IPS-18c (cell line): ENCODE measurements at regions not wholly inside any gene's neighbourhood (a gene's known extent, or its start where the extent isn't known, plus 50 kb on each side); places are given as distances from the start of the nearest gene placed in this dataset.

Experiments
- H3K4me3 ChIP-seq: 2 replicates; pipeline ENCODE4 v1.7.0; 2013; ENCODE audit warnings: low read depth, mild to moderate bottlenecking, low read length, moderate library complexity; ENCODE audit not compliant: insufficient read depth
- H3K9me3 ChIP-seq: one replicate; pipeline ENCODE4 v1.6.1; 2013; ENCODE audit warnings: mild to moderate bottlenecking, low read length, moderate library complexity; ENCODE audit not compliant: control insufficient read depth, insufficient read depth

DNA sequence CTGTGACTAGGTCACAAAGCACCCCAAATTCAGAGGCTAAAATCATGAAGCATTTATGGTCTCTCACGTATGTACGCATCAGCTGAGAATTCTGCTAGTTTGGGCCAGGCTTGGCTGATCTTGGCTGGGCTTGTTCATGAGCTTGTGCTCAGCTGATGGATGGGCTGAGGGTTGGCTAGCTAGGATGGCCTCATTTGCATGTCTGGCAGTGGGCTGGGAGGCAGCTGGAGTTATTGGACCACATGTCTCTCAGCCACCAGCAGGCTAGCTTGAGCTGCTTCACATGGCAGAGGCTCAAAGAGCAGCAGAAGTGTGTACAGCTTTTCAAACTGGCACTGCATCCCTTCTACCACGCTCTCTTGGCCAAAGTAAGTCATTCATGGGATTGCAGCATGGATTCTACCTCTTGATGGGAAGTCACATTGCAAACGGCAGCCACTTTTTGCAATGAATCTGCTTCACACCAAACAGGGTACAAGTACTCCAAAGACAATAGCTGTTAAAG lies 770.3 kb downstream of the TYW1 start:
- peaks cover 33% of the 10 kb centered on the region for H3K9me3 ChIP-seq
- no peak overlapping the region for H3K4me3 ChIP-seq

- no peak overlapping the region; the same call in 1 of the 2 replicates for H3K4me3 ChIP-seq
- peaks cover 50% of the 10 kb centered on the region for H3K9me3 ChIP-seq
Measured at GRCh38 chr7:67771846-67772605, 775.4 kb downstream of the TYW1 start.

DNA sequence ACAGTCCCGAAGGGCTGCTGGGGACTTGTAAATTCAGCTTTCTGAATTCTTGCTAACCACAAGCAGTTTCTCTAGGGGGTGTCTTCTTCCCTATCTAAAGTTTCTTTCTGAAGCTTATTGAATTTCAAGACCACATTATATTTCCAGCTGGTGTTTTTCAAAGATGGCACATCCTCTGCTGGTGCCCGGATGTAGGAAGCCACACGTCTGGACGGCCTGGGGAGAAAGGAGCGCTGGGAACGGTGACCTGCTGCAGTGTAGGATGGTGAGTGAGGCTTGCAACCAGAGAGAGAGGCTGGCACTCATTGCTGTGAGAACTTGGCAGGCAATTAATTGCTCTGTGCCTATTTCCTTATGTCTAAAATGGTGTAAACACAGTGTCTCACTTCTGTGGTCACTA lies 776.4 kb downstream of the TYW1 start:
- 0 out of 2 replicates have a peak overlapping the region, but pooled peaks have one; percentile 20 for H3K4me3 ChIP-seq
- peaks cover 49% of the 10 kb centered on the region for H3K9me3 ChIP-seq

GRCh38 chr7:67777119-67777518 lies 780.5 kb downstream of the TYW1 start:
- no peak overlapping the region for H3K4me3 ChIP-seq
- H3K9me3 ChIP-seq = peaks cover 33% of the 10 kb centered on the region

GRCh38 chr7:67781841-67782240 lies 785.2 kb downstream of the TYW1 start:
- H3K4me3 ChIP-seq = no peak overlapping the region
- peaks cover 14% of the 10 kb centered on the region for H3K9me3 ChIP-seq

GRCh38 chr7:67786021-67786420 lies 789.4 kb downstream of the TYW1 start:
- Histone ChIP-seq H3K9me3 (peaks cover 25% of the 10 kb centered on the region), H3K4me3 (no peak overlapping the region; the same call in 1 of the 2 replicates)

- Histone ChIP-seq H3K4me3 (no peak overlapping the region), H3K9me3 (peaks cover 30% of the 10 kb centered on the region)
Measured at GRCh38 chr7:67788669-67789068, 792.0 kb downstream of the TYW1 start.

- Histone ChIP-seq H3K4me3 (no peak overlapping the region), H3K9me3 (peaks cover 35% of the 10 kb centered on the region)
Measured at GRCh38 chr7:67791918-67792317, 795.3 kb downstream of the TYW1 start.

- Histone ChIP-seq H3K4me3 (no peak overlapping the region), H3K9me3 (peaks cover 34% of the 10 kb centered on the region)
Measured at GRCh38 chr7:67794544-67794943, 797.9 kb downstream of the TYW1 start.

GRCh38 chr7:67803789-67804188 lies 807.2 kb downstream of the TYW1 start:
- no peak overlapping the region; the same call in 1 of the 2 replicates for H3K4me3 ChIP-seq
- H3K9me3 ChIP-seq = peaks cover 30% of the 10 kb centered on the region

- Histone ChIP-seq H3K4me3 (no peak overlapping the region), H3K9me3 (peaks cover 34% of the 10 kb centered on the region)
Measured at GRCh38 chr7:67805921-67806471, 809.4 kb downstream of the TYW1 start.

- Histone ChIP-seq H3K9me3 (peaks cover 39% of the 10 kb centered on the region), H3K4me3 (0 out of 2 replicates have a peak overlapping the region, but pooled peaks have one; percentile 2)
Measured at GRCh38 chr7:67807826-67808225, 811.2 kb downstream of the TYW1 start.

- no peak overlapping the region for H3K4me3 ChIP-seq
Measured at GRCh38 chr7:67809586-67809985, 813.0 kb downstream of the TYW1 start.

DNA sequence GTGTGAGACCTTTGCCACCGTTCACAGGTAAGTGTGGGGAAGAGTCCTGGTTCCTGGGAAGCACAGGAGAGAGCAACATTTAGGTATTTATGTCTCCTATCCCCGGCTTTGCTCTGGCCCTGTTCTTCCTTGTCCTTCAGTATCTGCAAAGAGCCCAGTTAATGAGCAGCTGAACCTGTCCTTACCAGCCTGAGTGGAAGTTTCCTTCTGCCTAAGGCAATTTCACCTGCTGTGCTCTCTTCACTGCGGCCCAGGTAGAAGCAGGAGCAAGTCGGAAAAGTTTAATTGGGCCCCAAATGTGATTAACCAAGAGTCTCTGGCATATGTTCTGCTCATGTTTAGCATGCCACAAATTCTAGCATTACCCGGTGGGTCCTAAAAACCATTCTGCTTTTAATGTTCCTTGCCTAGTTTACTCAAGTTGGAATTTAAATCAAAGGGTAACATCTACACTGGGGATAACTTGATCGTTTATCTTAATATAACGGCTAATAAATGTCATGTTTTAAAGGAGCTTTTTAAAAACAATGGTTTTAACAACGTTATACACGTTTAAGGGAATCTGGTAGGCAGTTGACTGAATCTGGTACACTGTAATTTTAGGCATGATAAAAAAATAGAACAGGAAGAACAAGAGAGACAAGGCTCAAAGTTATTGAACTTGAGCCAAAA lies 817.1 kb downstream of the TYW1 start:
- no peak overlapping the region for H3K4me3 ChIP-seq
- H3K9me3 ChIP-seq = peaks cover 38% of the 10 kb centered on the region

More at GRCh38 chr7:67809586-67809985, 813.0 kb downstream of the TYW1 start:
- peaks cover 30% of the 10 kb centered on the region for H3K9me3 ChIP-seq

GRCh38 chr7:67817481-67817880 lies 820.8 kb downstream of the TYW1 start:
- H3K4me3 ChIP-seq = no peak overlapping the region
- peaks cover 28% of the 10 kb centered on the region for H3K9me3 ChIP-seq

GRCh38 chr7:67821116-67821515 lies 824.5 kb downstream of the TYW1 start:
- Histone ChIP-seq H3K9me3 (peaks cover 36% of the 10 kb centered on the region), H3K4me3 (no peak overlapping the region)

- Histone ChIP-seq H3K9me3 (peaks cover 31% of the 10 kb centered on the region), H3K4me3 (no peak overlapping the region)
Measured at GRCh38 chr7:67823345-67823744, 826.7 kb downstream of the TYW1 start.

- Histone ChIP-seq H3K9me3 (peaks cover 25% of the 10 kb centered on the region), H3K4me3 (no peak overlapping the region)
Measured at GRCh38 chr7:67825356-67825755, 828.7 kb downstream of the TYW1 start.
